Psoas muscle (tissue), 7 donors: ENCODE measurements at regions not wholly inside any gene's neighbourhood (a gene's known extent, or its start where the extent isn't known, plus 50 kb on each side); places are given as distances from the start of the nearest gene placed in this dataset.

Source experiments
- ATAC-seq, 4 donors: fragments of 200-7000 bp; cut with Tn5 transposase; one replicate each; pipeline ENCODE4 v1.9.1; 2020; ENCODE audit warnings: moderate library complexity in 3 of 4, mild to moderate bottlenecking in 2 of 4
- DNase-seq, 2 donors: peaks; one replicate each; pipeline ENCODE4 v3.0.0-alpha.2; 2020
- H3K27ac ChIP-seq: fragments of 200-600 bp; one replicate; pipeline ENCODE4 v1.8.0; 2022
- H3K27me3 ChIP-seq, 3 donors: fragments of 200-600 bp in 1 of 3; one replicate each; pipeline versions ENCODE4 v1.6.1 to v1.8.0; 2013 to 2022; ENCODE audit warnings: low read length in 2 of 3, mild to moderate bottlenecking in 2 of 3, moderate library complexity in 1 of 3; ENCODE audit not compliant: insufficient read depth in 3 of 3
- H3K36me3 ChIP-seq, 2 donors: fragments of 200-600 bp in 1 of 2; one replicate each; pipeline versions ENCODE4 v1.6.1 to v1.8.0; 2013 to 2022; ENCODE audit warnings: low read depth in 1 of 2, mild to moderate bottlenecking in 1 of 2, moderate library complexity in 1 of 2; ENCODE audit not compliant: insufficient read depth in 1 of 2
- H3K4me1 ChIP-seq: fragments of 200-600 bp; one replicate; pipeline ENCODE4 v1.8.0; 2022
- H3K4me3 ChIP-seq: fragments of 200-600 bp; one replicate; pipeline ENCODE4 v1.8.0; 2022; ENCODE audit warnings: mild to moderate bottlenecking
- H3K9me3 ChIP-seq: fragments of 200-600 bp; one replicate; pipeline ENCODE4 v1.8.0; 2022
- CTCF ChIP-seq: fragments of 200-600 bp; IDR thresholded peaks from one replicate; pipeline ENCODE4 v1.8.0; 2022; ENCODE audit warnings: antibody characterized with exemption
- WGBS, 3 donors: extraction: QIAGEN DNeasy Blood & Tissue Kit; methylation state at CpG; one replicate each; pipeline versions ENCODE4 v1.1.6 to v1.1.7; 2013; 5-methylcytosine and 5-hydroxymethylcytosine counted together
- intact Hi-C, 2 donors: fragments of 100-400 bp; cut with DNase I; formaldehyde crosslinking; loops; one replicate each; pipeline versions ENCODE4 v1.11.0 to v1.14.2; 2022
- donor health status: healthy with polysubstance abuse.
- donor health status: DM: no; HTN: no; CAD: no; lungs with moderate emphysema.
- donor health status: Bipolar disorder and iron deficiency.
- donor health status: healthy.
- donor health status: DM: yes; HTN: yes; CAD: no.
- donor health status: DM: no; HTN: no; CAD: no.
- donor health status: DM: yes; HTN: yes; CAD: no.

DNA sequence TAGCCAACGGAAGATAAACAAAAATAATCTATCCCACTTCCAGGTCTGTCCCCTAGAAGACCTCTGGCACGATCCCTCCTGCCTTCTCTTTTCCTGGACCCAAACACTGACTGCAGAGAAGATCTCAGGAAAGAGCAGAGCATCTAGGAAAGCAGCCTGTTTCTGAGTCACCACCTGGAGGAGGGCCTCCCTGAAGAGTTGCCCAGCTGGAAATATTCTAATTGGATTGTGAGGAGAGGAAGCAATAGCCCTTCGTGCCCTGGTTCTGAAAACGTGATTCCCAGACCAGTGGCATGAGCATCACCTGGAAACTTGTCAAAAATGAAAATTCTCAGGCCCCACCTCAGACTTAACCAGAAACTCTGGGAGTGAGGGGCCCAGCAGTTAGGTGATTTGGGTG is 411.1 kb downstream of the SETD4 start:
- DNase-seq (no peak), ATAC-seq (no peak)
- no peaks in the 10 kb centered on the region for H3K4me1 ChIP-seq
- TF ChIP-seq CTCF: no peak
- H3K9me3 ChIP-seq: no peaks in the 10 kb centered on the region
- no peaks in the 10 kb centered on the region for H3K36me3 ChIP-seq
- peaks cover 0 to 9% (median 0%) of the 10 kb centered on the region in 3 donors for H3K27me3 ChIP-seq
- no peak overlapping the region for H3K4me3 ChIP-seq
- H3K27ac ChIP-seq: no peak overlapping the region
- 42 to 47% (median 45%) methylated on average over 4 of the region's 4 CpGs for WGBS, 3 donors
- intact Hi-C loops: no loop called here

GRCh38 chr21:35648512-35648911 is 411.8 kb downstream of the SETD4 start:
- H3K27me3 ChIP-seq: peaks cover 0 to 13% (median 0%) of the 10 kb centered on the region in 3 donors
- no peak for TF ChIP-seq CTCF
- no peak for DNase-seq
- H3K4me1 ChIP-seq: no peaks in the 10 kb centered on the region
- intact Hi-C loops: no loop called here
- H3K27ac ChIP-seq: no peak overlapping the region
- 45 to 56% (median 47%) methylated on average over 2 of the region's 2 CpGs for WGBS, 3 donors
- ATAC-seq: no peak
- H3K36me3 ChIP-seq: no peaks in the 10 kb centered on the region
- no peak overlapping the region for H3K4me3 ChIP-seq
- H3K9me3 ChIP-seq: no peaks in the 10 kb centered on the region

- intact Hi-C loops: no loop called here
- H3K27me3 ChIP-seq: peaks cover 0 to 21% (median 0%) of the 10 kb centered on the region in 3 donors
- WGBS, 3 donors: 63 to 73% (median 66%) methylated on average over 2 of the region's 2 CpGs
Measured at GRCh38 chr21:35646606-35647005, 413.7 kb downstream of the SETD4 start.

DNA sequence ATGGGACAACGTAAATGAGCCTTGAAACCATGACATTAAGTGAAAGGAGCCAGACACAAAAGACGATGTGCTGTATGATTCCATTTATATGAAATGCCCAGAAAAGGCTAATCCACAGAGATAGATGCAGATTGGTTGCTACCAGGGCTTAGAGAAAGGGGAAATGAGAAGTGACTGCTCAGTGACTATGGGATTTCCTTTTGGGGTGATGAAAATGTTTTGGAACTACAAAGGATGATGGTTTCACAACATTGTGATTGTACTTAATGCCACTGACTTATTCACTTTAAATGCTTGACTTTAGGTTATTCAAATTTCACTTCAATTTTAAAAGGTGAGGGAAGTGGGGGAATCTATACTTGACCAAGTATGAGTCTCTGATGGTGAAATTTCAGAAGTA is 414.3 kb downstream of the SETD4 start:
- Histone ChIP-seq H3K4me3 (no peak overlapping the region), H3K27me3 (peaks cover 0 to 17% (median 0%) of the 10 kb centered on the region in 3 donors), H3K27ac (no peak overlapping the region), H3K4me1 (no peaks in the 10 kb centered on the region), H3K9me3 (no peaks in the 10 kb centered on the region), H3K36me3 (no peaks in the 10 kb centered on the region)
- DNase-seq (no peak), ATAC-seq (no peak)
- intact Hi-C loops: no loop called here
- 77 to 89% (median 80%) methylated on average over 2 of the region's 2 CpGs for WGBS, 3 donors
- no peak for TF ChIP-seq CTCF

More at GRCh38 chr21:35646606-35647005, 413.7 kb downstream of the SETD4 start:
- H3K4me1 ChIP-seq: no peaks in the 10 kb centered on the region
- no peak overlapping the region for H3K4me3 ChIP-seq
- DNase-seq: no peak
- no peaks in the 10 kb centered on the region for H3K36me3 ChIP-seq
- H3K9me3 ChIP-seq: no peaks in the 10 kb centered on the region
- no peak overlapping the region for H3K27ac ChIP-seq
- TF ChIP-seq CTCF: no peak
- no peak for ATAC-seq

GRCh38 chr21:35644523-35644922 is 415.8 kb downstream of the SETD4 start:
- H3K36me3 ChIP-seq: no peaks in the 10 kb centered on the region
- peaks cover 0 to 17% (median 0%) of the 10 kb centered on the region in 3 donors for H3K27me3 ChIP-seq
- no peak for ATAC-seq
- no peak for TF ChIP-seq CTCF
- intact Hi-C loops: no loop called here
- 82 to 90% (median 84%) methylated on average over 2 of the region's 2 CpGs for WGBS, 3 donors
- H3K4me1 ChIP-seq: no peaks in the 10 kb centered on the region
- H3K4me3 ChIP-seq: no peak overlapping the region
- no peak overlapping the region for H3K27ac ChIP-seq
- DNase-seq: no peak
- no peaks in the 10 kb centered on the region for H3K9me3 ChIP-seq
